ENCODE measurements at regions not wholly inside any gene's neighbourhood (a gene's known extent, or its start where the extent isn't known, plus 50 kb on each side); places are given as distances from the start of the nearest gene placed in this dataset.

DNA sequence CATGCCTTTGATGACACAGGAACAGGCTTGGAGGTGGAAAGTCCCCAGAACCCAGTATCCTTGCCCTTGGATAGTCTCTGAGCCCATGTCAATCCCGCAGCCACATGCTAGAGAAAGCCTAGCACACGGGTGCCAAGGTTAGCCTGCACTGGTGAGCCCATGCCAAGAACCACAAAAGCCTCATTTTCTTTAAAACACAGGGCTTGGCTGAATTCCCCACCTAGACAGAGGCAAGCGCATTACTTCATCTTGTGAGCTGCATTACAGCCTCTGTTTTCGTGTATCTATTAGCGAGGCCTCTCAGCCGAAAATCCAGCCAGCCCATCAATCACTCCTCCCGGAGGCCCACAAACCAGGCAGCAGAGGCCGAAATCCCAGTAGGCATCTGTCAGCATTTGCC, 314.9 kb upstream of the AUTS2 start:
- H3K27me3 ChIP-seq (ENCODE audit: control insufficient read depth, insufficient read depth, low read length) = no peaks in the 10 kb centered on the region
- Mint-ChIP-seq H3K27ac (no peak overlapping the region), H3K36me3 (no peaks in the 10 kb centered on the region), H3K9me3 (peaks cover 0 to 5% of the 10 kb centered on the region in 2 donors), H3K4me3 (no peak overlapping the region), H3K27me3 (ENCODE audit: low read depth in 2 of 2) (no peaks in the 10 kb centered on the region), H3K4me1 (no peaks in the 10 kb centered on the region)
- no peak overlapping the region for H3K4me3 ChIP-seq (ENCODE audit: low read length)
- H3K9me3 ChIP-seq (ENCODE audit: control insufficient read depth, insufficient read depth, low read length) = no peaks in the 10 kb centered on the region
- intact Hi-C loops (cut with micrococcal nuclease) = no loop called here
- 94% methylated on average over 8 of the region's 8 CpGs for WGBS (ENCODE audit: insufficient coverage)
- ATAC-seq = no peak
- DNase-seq = no peak
- H3K4me1 ChIP-seq (ENCODE audit: control insufficient read depth, insufficient read depth, low read length) = no peaks in the 10 kb centered on the region
- H3K36me3 ChIP-seq (ENCODE audit: control insufficient read depth, insufficient read depth, low read length) = no peaks in the 10 kb centered on the region
- TF ChIP-seq, protein P1, sequence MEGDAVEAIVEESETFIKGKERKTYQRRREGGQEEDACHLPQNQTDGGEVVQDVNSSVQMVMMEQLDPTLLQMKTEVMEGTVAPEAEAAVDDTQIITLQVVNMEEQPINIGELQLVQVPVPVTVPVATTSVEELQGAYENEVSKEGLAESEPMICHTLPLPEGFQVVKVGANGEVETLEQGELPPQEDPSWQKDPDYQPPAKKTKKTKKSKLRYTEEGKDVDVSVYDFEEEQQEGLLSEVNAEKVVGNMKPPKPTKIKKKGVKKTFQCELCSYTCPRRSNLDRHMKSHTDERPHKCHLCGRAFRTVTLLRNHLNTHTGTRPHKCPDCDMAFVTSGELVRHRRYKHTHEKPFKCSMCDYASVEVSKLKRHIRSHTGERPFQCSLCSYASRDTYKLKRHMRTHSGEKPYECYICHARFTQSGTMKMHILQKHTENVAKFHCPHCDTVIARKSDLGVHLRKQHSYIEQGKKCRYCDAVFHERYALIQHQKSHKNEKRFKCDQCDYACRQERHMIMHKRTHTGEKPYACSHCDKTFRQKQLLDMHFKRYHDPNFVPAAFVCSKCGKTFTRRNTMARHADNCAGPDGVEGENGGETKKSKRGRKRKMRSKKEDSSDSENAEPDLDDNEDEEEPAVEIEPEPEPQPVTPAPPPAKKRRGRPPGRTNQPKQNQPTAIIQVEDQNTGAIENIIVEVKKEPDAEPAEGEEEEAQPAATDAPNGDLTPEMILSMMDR (IDR thresholded peaks at IDR 0.05) = no peak
- H3K27ac ChIP-seq (ENCODE audit: low read length) = no peak overlapping the region

DNA sequence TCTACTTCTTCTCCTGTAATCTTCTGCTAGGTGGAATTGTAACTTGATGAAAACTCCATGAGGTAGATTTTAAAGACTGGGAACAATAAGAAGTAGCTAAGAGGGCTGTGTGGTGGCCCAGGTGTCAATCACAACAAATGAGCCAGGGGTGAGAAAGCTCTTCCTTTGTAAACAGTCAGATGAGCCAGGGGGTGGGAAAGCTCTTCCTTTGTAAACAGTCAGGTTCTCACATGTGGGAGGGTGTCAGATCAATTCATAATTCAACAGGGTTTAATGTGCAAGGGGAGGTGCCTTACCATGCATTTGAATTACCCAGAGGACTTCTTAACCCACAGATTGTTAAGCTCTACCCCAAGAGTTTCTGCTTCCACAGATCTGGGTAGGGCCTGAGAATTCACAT, 312.4 kb upstream of the AUTS2 start:
- Histone ChIP-seq H3K27ac (ENCODE audit: low read length) (no peak overlapping the region), H3K27me3 (ENCODE audit: control insufficient read depth, insufficient read depth, low read length) (no peaks in the 10 kb centered on the region), H3K9me3 (ENCODE audit: control insufficient read depth, insufficient read depth, low read length) (no peaks in the 10 kb centered on the region), H3K4me3 (ENCODE audit: low read length) (no peak overlapping the region), H3K4me1 (ENCODE audit: control insufficient read depth, insufficient read depth, low read length) (no peaks in the 10 kb centered on the region), H3K36me3 (ENCODE audit: control insufficient read depth, insufficient read depth, low read length) (no peaks in the 10 kb centered on the region)
- ATAC-seq (no peak), DNase-seq (no peak)
- Mint-ChIP-seq H3K4me3 (no peak overlapping the region), H3K27ac (no peak overlapping the region), H3K9me3 (peaks cover 0 to 3% of the 10 kb centered on the region in 2 donors), H3K27me3 (ENCODE audit: low read depth in 2 of 2) (no peaks in the 10 kb centered on the region), H3K4me1 (no peaks in the 10 kb centered on the region), H3K36me3 (no peaks in the 10 kb centered on the region)
- intact Hi-C loops (cut with micrococcal nuclease) = no loop called here
- TF ChIP-seq, protein P1 (IDR thresholded peaks at IDR 0.05) = no peak

DNA sequence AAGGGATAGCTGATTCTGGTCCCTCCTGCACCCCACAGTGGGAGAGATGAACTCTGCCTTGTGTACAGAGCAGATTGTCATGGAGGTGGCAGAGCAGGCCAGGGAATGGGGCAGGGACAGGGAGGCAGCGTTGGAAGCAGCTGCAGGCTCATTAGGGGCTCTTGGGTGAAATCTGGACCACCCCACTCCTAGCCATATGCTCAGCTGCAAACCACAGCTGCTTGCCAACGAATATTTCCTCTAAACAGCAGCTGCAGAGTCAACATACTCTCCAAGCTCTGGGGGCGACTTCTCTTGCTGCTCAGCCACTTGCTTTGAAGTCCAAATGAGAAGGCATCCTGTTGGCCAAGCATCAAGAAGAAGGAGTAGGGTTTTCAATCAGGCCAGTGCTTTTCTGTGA, 302.3 kb upstream of the AUTS2 start:
- Histone ChIP-seq H3K27me3 (ENCODE audit: control insufficient read depth, insufficient read depth, low read length) (no peaks in the 10 kb centered on the region), H3K36me3 (ENCODE audit: control insufficient read depth, insufficient read depth, low read length) (no peaks in the 10 kb centered on the region), H3K4me1 (ENCODE audit: control insufficient read depth, insufficient read depth, low read length) (no peaks in the 10 kb centered on the region), H3K4me3 (ENCODE audit: low read length) (no peak overlapping the region), H3K9me3 (ENCODE audit: control insufficient read depth, insufficient read depth, low read length) (no peaks in the 10 kb centered on the region), H3K27ac (ENCODE audit: low read length) (no peak overlapping the region)
- no peaks in the 10 kb centered on the region for H3K36me3 Mint-ChIP-seq
- no peak for DNase-seq
- no peak for ATAC-seq
- H3K4me1 Mint-ChIP-seq = no peaks in the 10 kb centered on the region
- H3K4me3 Mint-ChIP-seq = no peak overlapping the region
- H3K27me3 Mint-ChIP-seq (ENCODE audit: low read depth in 2 of 2) = peaks cover 0 to 6% of the 10 kb centered on the region in 2 donors
- H3K27ac Mint-ChIP-seq = no peak overlapping the region
- no peaks in the 10 kb centered on the region for H3K9me3 Mint-ChIP-seq
- 42% methylated on average over 3 of the region's 3 CpGs for WGBS (ENCODE audit: insufficient coverage)
- TF ChIP-seq, protein P1 (IDR thresholded peaks at IDR 0.05) = no peak
- intact Hi-C loops (cut with micrococcal nuclease) = no loop called here

DNA sequence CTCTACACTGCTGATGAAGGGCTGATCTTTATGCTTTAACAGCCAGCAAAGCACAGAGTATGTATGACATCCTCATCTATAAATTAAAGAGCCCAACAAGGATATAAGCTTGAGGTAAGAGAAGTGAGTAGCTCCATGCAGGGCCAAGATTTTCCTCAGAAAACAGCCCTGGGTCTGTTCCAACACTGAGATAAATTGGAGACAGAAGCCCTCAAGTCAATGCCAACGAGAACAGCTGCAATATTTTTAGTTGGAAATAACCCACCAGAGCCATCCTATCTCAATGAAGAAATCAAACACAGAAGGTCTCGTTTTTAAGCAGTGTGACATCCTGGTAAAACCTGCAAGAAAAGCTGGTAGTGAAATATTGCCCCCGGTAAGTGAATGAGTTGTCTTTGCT, 297.0 kb upstream of the AUTS2 start:
- Histone ChIP-seq H3K9me3 (ENCODE audit: control insufficient read depth, insufficient read depth, low read length) (no peaks in the 10 kb centered on the region), H3K4me1 (ENCODE audit: control insufficient read depth, insufficient read depth, low read length) (no peaks in the 10 kb centered on the region), H3K4me3 (ENCODE audit: low read length) (no peak overlapping the region), H3K27ac (ENCODE audit: low read length) (no peak overlapping the region), H3K27me3 (ENCODE audit: control insufficient read depth, insufficient read depth, low read length) (no peaks in the 10 kb centered on the region), H3K36me3 (ENCODE audit: control insufficient read depth, insufficient read depth, low read length) (no peaks in the 10 kb centered on the region)
- peaks cover 0 to 6% of the 10 kb centered on the region in 2 donors for H3K27me3 Mint-ChIP-seq (ENCODE audit: low read depth in 2 of 2)
- DNase-seq = no peak
- intact Hi-C loops (cut with micrococcal nuclease) = no loop called here
- 79% methylated on average over 3 of the region's 3 CpGs for WGBS (ENCODE audit: insufficient coverage)
- ATAC-seq = no peak
- TF ChIP-seq, protein P1 (IDR thresholded peaks at IDR 0.05) = no peak
- H3K4me3 Mint-ChIP-seq = no peak overlapping the region
- no peaks in the 10 kb centered on the region for H3K4me1 Mint-ChIP-seq
- no peaks in the 10 kb centered on the region for H3K36me3 Mint-ChIP-seq
- H3K27ac Mint-ChIP-seq = no peak overlapping the region
- peaks cover 2 to 3% of the 10 kb centered on the region in 2 donors for H3K9me3 Mint-ChIP-seq

Data from natural killer cell (primary cell).